NCI-H82 (cell line): ENCODE measurements at regions not wholly inside any gene's neighbourhood (a gene's known extent, or its start where the extent isn't known, plus 50 kb on each side); places are given as distances from the start of the nearest gene placed in this dataset.

Source experiments
- DNase-seq: peaks from one replicate; lab custom pipeline; 2025; lab: John Stamatoyannopoulos, UW

- DNase-seq: peak; percentile 33
These were observed 127.1 kb downstream of the ENGASE start for GRCh38 chr17:79201536-79202227.

- DNase-seq: peak; percentile 52
These were observed 126.5 kb downstream of the ENGASE start for GRCh38 chr17:79201119-79201518.

- DNase-seq: no peak
These were observed 122.3 kb downstream of the ENGASE start for GRCh38 chr17:79196913-79197312.

GRCh38 chr17:79192503-79193351 lies 118.1 kb downstream of the ENGASE start:
- peak; percentile 81 for DNase-seq

- peak; percentile 88 for DNase-seq
These were observed 116.8 kb downstream of the ENGASE start for GRCh38 chr17:79191270-79191934.

- peak; percentile 99 for DNase-seq
These were observed 114.7 kb downstream of the ENGASE start for GRCh38 chr17:79189305-79189704.

GRCh38 chr17:79188685-79189084 lies 114.1 kb downstream of the ENGASE start:
- DNase-seq: peak; percentile 49

- peak; percentile 82 for DNase-seq
These were observed 113.4 kb downstream of the ENGASE start for GRCh38 chr17:79188048-79188447.

- no peak for DNase-seq
These were observed 112.6 kb downstream of the ENGASE start for GRCh38 chr17:79187186-79187585.

GRCh38 chr17:79186406-79186805 lies 111.8 kb downstream of the ENGASE start:
- no peak for DNase-seq

- DNase-seq: no peak
These were observed 111.0 kb downstream of the ENGASE start for GRCh38 chr17:79185671-79186070.

GRCh38 chr17:79184219-79184618 lies 109.6 kb downstream of the ENGASE start:
- no peak for DNase-seq

- DNase-seq: peak; percentile 78
These were observed 108.9 kb downstream of the ENGASE start for GRCh38 chr17:79183293-79184158.

- no peak for DNase-seq
These were observed 108.3 kb downstream of the ENGASE start for GRCh38 chr17:79183043-79183292.

- DNase-seq: no peak
These were observed 107.8 kb downstream of the ENGASE start for GRCh38 chr17:79182176-79183042.

- DNase-seq: no peak
These were observed 105.9 kb downstream of the ENGASE start for GRCh38 chr17:79180358-79181005.

GRCh38 chr17:79179334-79179733 lies 104.7 kb downstream of the ENGASE start:
- DNase-seq: no peak

- DNase-seq: no peak
These were observed 103.3 kb downstream of the ENGASE start for GRCh38 chr17:79177877-79178276.

GRCh38 chr17:79176792-79177601 lies 102.4 kb downstream of the ENGASE start:
- peak; percentile 50 for DNase-seq
